ENCODE measurements at regions not wholly inside any gene's neighbourhood (a gene's known extent, or its start where the extent isn't known, plus 50 kb on each side); places are given as distances from the start of the nearest gene placed in this dataset.

GRCh38 chr3:185309302-185309701 is 53.6 kb upstream of the MAP3K13 start:
- TF ChIP-seq CEBPB (IDR thresholded peaks at IDR 0.05): no peak
- no peak for TF ChIP-seq EP300 (IDR thresholded peaks at IDR 0.05; ENCODE audit: borderline replicate concordance)
- no peak for TF ChIP-seq MAX (IDR thresholded peaks at IDR 0.05)
- no peak for TF ChIP-seq TAF1 (IDR thresholded peaks at IDR 0.05; ENCODE audit: low read depth)
- no peak for TF ChIP-seq RAD21 (IDR thresholded peaks at IDR 0.05; ENCODE audit: low read depth)
